Activated CD4-positive, alpha-beta T cell treated with anti-CD3 and anti-CD28 coated beads for 36 hours (primary cell): ENCODE measurements at regions not wholly inside any gene's neighbourhood (a gene's known extent, or its start where the extent isn't known, plus 50 kb on each side); places are given as distances from the start of the nearest gene placed in this dataset.

Experiments
- ATAC-seq: fragments of 200-7000 bp; cut with Tn5 transposase; one replicate; pipeline ENCODE4 v1.10.0; 2021; ENCODE audit warnings: mild to moderate bottlenecking, moderate library complexity
- CTCF ChIA-PET: fragments of 350-600 bp; sonication (Branson Sonifier 250); formaldehyde crosslinking; loops from one replicate; lab custom pipeline; 2021; ENCODE audit warnings: antibody characterized with exemption; lab: Charles Lee
- POLR2A ChIA-PET: fragments of 350-600 bp; sonication (Branson Sonifier 250); formaldehyde crosslinking; loops from one replicate; lab custom pipeline; 2021; ENCODE audit warnings: antibody characterized with exemption, inconsistent platforms; lab: Charles Lee
- DNase-seq: peaks from one replicate; pipeline ENCODE4 v3.0.0-alpha.2; 2020
- H3K27ac Mint-ChIP-seq: one replicate; pipeline ENCODE4 v1.8.0; 2021; ENCODE audit warnings: mixed read lengths
- H3K27me3 Mint-ChIP-seq: one replicate; pipeline ENCODE4 v1.8.0; 2021; ENCODE audit warnings: mixed read lengths
- H3K36me3 Mint-ChIP-seq: one replicate; pipeline ENCODE4 v1.8.0; 2021; ENCODE audit warnings: low read depth, mixed read lengths
- H3K4me1 Mint-ChIP-seq: one replicate; pipeline ENCODE4 v1.8.0; 2021; ENCODE audit warnings: mixed read lengths
- H3K4me3 Mint-ChIP-seq: one replicate; pipeline ENCODE4 v1.8.0; 2021; ENCODE audit warnings: mild to moderate bottlenecking, moderate library complexity, mixed read lengths
- H3K9me3 Mint-ChIP-seq: one replicate; pipeline ENCODE4 v1.8.0; 2021; ENCODE audit warnings: low read depth, mixed read lengths
- intact Hi-C, 2 experiments: fragments of 100-400 bp; cut with DNase I in 1 of 2; cut with micrococcal nuclease in 1 of 2; formaldehyde crosslinking; loops; one replicate each; pipeline versions ENCODE4 v1.14.2 to v1.15.1; 2022 to 2024; cut with DNase I, micrococcal nuclease

GRCh38 chr6:169942173-169942572 lies 190.8 kb downstream of the ERMARD start:
- intact Hi-C loops: no loop called here
- DNase-seq (no peak), ATAC-seq (no peak)
- H3K27me3 Mint-ChIP-seq: peaks cover 16% of the 10 kb centered on the region
- ChIA-PET CTCF (interaction anchor here (1.1 kb wide), 1 partner anchor 9 kb away, joined by 6 read pairs; no protein-coding TSS in a partner anchor), POLR2A (no interaction called here)
- H3K4me1 Mint-ChIP-seq: no peaks in the 10 kb centered on the region
- H3K4me3 Mint-ChIP-seq: no peak overlapping the region
- H3K36me3 Mint-ChIP-seq: no peaks in the 10 kb centered on the region
- no peak overlapping the region for H3K27ac Mint-ChIP-seq
- H3K9me3 Mint-ChIP-seq: peaks cover 5% of the 10 kb centered on the region

GRCh38 chr6:169940481-169941271 lies 189.3 kb downstream of the ERMARD start:
- ATAC-seq: no peak
- H3K4me1 Mint-ChIP-seq: no peaks in the 10 kb centered on the region
- H3K27ac Mint-ChIP-seq: no peak overlapping the region
- POLR2A ChIA-PET: no interaction called here
- peaks cover 5% of the 10 kb centered on the region for H3K9me3 Mint-ChIP-seq
- intact Hi-C loops: no loop called here
- no peak overlapping the region for H3K4me3 Mint-ChIP-seq
- CTCF ChIA-PET: no interaction called here
- DNase-seq: no peak
- H3K36me3 Mint-ChIP-seq: no peaks in the 10 kb centered on the region
- peaks cover 16% of the 10 kb centered on the region for H3K27me3 Mint-ChIP-seq

- ATAC-seq: no peak
- no peaks in the 10 kb centered on the region for H3K36me3 Mint-ChIP-seq
- intact Hi-C loops: no loop called here
- no peak for DNase-seq
- no peaks in the 10 kb centered on the region for H3K4me1 Mint-ChIP-seq
- POLR2A ChIA-PET: no interaction called here
- H3K4me3 Mint-ChIP-seq: no peak overlapping the region
- peaks cover 5% of the 10 kb centered on the region for H3K9me3 Mint-ChIP-seq
- CTCF ChIA-PET: interaction anchor here (0.9 kb wide), 1 partner anchor 9 kb away, joined by 3 read pairs; no protein-coding TSS in a partner anchor
- peaks cover 16% of the 10 kb centered on the region for H3K27me3 Mint-ChIP-seq
- H3K27ac Mint-ChIP-seq: no peak overlapping the region
Observed at GRCh38 chr6:169939554-169940164, 188.2 kb downstream of the ERMARD start.

GRCh38 chr6:169938731-169939130 lies 187.3 kb downstream of the ERMARD start:
- DNase-seq (no peak), ATAC-seq (no peak)
- peaks cover 3% of the 10 kb centered on the region for H3K9me3 Mint-ChIP-seq
- H3K27me3 Mint-ChIP-seq: peaks cover 11% of the 10 kb centered on the region
- no peak overlapping the region for H3K27ac Mint-ChIP-seq
- no peaks in the 10 kb centered on the region for H3K36me3 Mint-ChIP-seq
- no peak overlapping the region for H3K4me3 Mint-ChIP-seq
- intact Hi-C loops: no loop called here
- no peaks in the 10 kb centered on the region for H3K4me1 Mint-ChIP-seq
- CTCF ChIA-PET: interaction anchor here (0.9 kb wide), 1 partner anchor 9 kb away, joined by 3 read pairs; no protein-coding TSS in a partner anchor
- POLR2A ChIA-PET: no interaction called here

- Mint-ChIP-seq H3K27me3 (peaks cover 11% of the 10 kb centered on the region), H3K9me3 (peaks cover 2% of the 10 kb centered on the region), H3K36me3 (no peaks in the 10 kb centered on the region), H3K27ac (no peak overlapping the region), H3K4me1 (no peaks in the 10 kb centered on the region), H3K4me3 (no peak overlapping the region)
- CTCF ChIA-PET: no interaction called here
- ATAC-seq: no peak
- intact Hi-C loops: no loop called here
- POLR2A ChIA-PET: no interaction called here
- DNase-seq: no peak
Observed at GRCh38 chr6:169938262-169938701, 186.9 kb downstream of the ERMARD start.

GRCh38 chr6:169937389-169938261 lies 186.2 kb downstream of the ERMARD start:
- no peaks in the 10 kb centered on the region for H3K9me3 Mint-ChIP-seq
- H3K27me3 Mint-ChIP-seq: peaks cover 11% of the 10 kb centered on the region
- no peaks in the 10 kb centered on the region for H3K4me1 Mint-ChIP-seq
- POLR2A ChIA-PET: no interaction called here
- no peak overlapping the region for H3K4me3 Mint-ChIP-seq
- CTCF ChIA-PET: no interaction called here
- DNase-seq: no peak
- H3K27ac Mint-ChIP-seq: no peak overlapping the region
- no peaks in the 10 kb centered on the region for H3K36me3 Mint-ChIP-seq
- no peak for ATAC-seq
- intact Hi-C loops: no loop called here

- ChIA-PET POLR2A (no interaction called here), CTCF (no interaction called here)
- H3K9me3 Mint-ChIP-seq: no peaks in the 10 kb centered on the region
Observed at GRCh38 chr6:169936355-169936975, 185.0 kb downstream of the ERMARD start.

GRCh38 chr6:169935861-169936260 lies 184.4 kb downstream of the ERMARD start:
- POLR2A ChIA-PET: no interaction called here
- no peak overlapping the region for H3K27ac Mint-ChIP-seq

More at GRCh38 chr6:169936355-169936975, 185.0 kb downstream of the ERMARD start:
- ATAC-seq (no peak), DNase-seq (no peak)
- intact Hi-C loops: no loop called here
- no peak overlapping the region for H3K4me3 Mint-ChIP-seq
- H3K27ac Mint-ChIP-seq: no peak overlapping the region
- no peaks in the 10 kb centered on the region for H3K36me3 Mint-ChIP-seq
- H3K4me1 Mint-ChIP-seq: no peaks in the 10 kb centered on the region
- H3K27me3 Mint-ChIP-seq: peaks cover 5% of the 10 kb centered on the region

GRCh38 chr6:169935348-169935718 lies 183.9 kb downstream of the ERMARD start:
- ChIA-PET POLR2A (no interaction called here), CTCF (no interaction called here)
- Mint-ChIP-seq H3K27ac (no peak overlapping the region), H3K4me1 (no peaks in the 10 kb centered on the region), H3K9me3 (no peaks in the 10 kb centered on the region), H3K27me3 (peaks cover 3% of the 10 kb centered on the region), H3K36me3 (no peaks in the 10 kb centered on the region), H3K4me3 (no peak overlapping the region)
- intact Hi-C loops: no loop called here
- no peak for ATAC-seq
- no peak for DNase-seq

More at GRCh38 chr6:169935861-169936260, 184.4 kb downstream of the ERMARD start:
- Mint-ChIP-seq H3K4me3 (no peak overlapping the region), H3K27me3 (peaks cover 3% of the 10 kb centered on the region), H3K36me3 (no peaks in the 10 kb centered on the region), H3K9me3 (no peaks in the 10 kb centered on the region), H3K4me1 (no peaks in the 10 kb centered on the region)
- ATAC-seq: no peak
- CTCF ChIA-PET: no interaction called here
- DNase-seq: no peak
- intact Hi-C loops: no loop called here

- intact Hi-C loops: no loop called here
- DNase-seq (no peak), ATAC-seq (no peak)
- Mint-ChIP-seq H3K36me3 (no peaks in the 10 kb centered on the region), H3K4me1 (no peaks in the 10 kb centered on the region), H3K27ac (no peak overlapping the region), H3K4me3 (no peak overlapping the region), H3K27me3 (peaks cover 3% of the 10 kb centered on the region), H3K9me3 (no peaks in the 10 kb centered on the region)
- POLR2A ChIA-PET: no interaction called here
- CTCF ChIA-PET: no interaction called here
Observed at GRCh38 chr6:169934699-169935347, 183.4 kb downstream of the ERMARD start.
